HG03139 (cell line): ENCODE measurements at regions not wholly inside any gene's neighbourhood (a gene's known extent, or its start where the extent isn't known, plus 50 kb on each side); places are given as distances from the start of the nearest gene placed in this dataset.
"Not testable (repeated sequence)": the region's sequence is repeated elsewhere in the genome, so short reads cannot be mapped to it uniquely, and the experiment has no call there.

ENCODE experiments used
- ATAC-seq: cut with Tn5 transposase; IDR thresholded peaks from one replicate; pipeline ENCODE4 v1.9.1; 2021; ENCODE audit not compliant: unreplicated experiment

DNA sequence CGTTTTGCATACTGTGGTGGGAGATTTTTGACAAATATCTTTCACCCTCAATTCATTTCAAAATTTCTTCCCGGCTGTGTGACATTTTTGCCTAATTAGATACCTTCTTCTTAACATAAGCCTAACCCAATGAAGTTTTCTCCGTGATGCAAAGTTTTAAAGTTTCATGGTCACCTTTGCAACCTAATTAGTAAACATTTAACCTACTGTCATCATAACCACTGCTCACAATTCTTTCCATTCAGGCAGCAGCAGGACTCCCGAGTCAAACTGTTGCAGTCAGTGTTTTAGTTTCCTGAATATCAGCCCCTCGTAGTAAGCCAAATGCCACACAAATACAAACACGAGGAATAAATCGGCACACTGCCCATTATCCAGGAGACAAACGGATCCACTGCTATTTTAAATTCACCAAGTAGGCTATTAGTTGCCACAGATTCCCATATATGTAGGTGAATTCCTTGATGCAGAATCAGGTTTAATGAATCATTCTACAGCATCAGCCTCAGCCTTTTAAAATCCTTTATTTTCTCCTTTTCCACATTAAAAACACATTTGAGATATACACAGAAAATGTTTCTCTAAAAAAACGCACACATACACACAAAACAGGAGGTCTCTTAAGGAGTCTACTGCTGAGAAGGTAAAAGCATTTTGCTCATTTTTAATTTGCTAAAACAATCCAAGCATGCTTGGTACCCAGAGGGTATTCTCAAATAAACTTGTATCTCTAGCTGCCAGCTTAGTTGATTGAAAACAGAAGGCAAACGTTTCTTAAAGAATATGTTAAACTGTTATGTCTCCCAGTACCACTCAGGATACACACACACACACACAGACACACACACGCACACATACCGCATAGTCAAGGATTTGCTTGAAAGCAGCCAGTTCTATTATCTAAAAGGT is 106.5 kb upstream of the KCTD1 start:
- no peak for ATAC-seq

GRCh38 chr18:26653943-26654615 is 105.7 kb upstream of the KCTD1 start:
- ATAC-seq = no peak

DNA sequence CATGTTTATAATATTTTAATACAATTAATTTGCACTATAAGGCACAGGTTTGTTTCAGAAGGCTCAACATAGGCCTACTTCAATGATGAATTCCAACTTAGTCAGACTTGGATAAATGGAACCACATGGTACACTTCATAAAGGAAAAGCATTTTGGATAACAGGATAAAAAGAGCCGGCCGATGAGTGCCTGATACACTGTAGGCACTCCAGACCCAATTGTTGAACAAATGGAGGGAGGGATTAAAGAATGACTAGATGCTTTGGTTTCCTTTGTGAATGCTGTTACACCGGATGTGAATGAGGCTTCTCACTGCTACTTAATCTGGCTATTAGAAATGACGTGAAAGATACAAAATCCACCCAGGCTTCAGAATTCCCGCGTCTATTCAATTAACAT is 104.1 kb upstream of the KCTD1 start:
- ATAC-seq = no peak

DNA sequence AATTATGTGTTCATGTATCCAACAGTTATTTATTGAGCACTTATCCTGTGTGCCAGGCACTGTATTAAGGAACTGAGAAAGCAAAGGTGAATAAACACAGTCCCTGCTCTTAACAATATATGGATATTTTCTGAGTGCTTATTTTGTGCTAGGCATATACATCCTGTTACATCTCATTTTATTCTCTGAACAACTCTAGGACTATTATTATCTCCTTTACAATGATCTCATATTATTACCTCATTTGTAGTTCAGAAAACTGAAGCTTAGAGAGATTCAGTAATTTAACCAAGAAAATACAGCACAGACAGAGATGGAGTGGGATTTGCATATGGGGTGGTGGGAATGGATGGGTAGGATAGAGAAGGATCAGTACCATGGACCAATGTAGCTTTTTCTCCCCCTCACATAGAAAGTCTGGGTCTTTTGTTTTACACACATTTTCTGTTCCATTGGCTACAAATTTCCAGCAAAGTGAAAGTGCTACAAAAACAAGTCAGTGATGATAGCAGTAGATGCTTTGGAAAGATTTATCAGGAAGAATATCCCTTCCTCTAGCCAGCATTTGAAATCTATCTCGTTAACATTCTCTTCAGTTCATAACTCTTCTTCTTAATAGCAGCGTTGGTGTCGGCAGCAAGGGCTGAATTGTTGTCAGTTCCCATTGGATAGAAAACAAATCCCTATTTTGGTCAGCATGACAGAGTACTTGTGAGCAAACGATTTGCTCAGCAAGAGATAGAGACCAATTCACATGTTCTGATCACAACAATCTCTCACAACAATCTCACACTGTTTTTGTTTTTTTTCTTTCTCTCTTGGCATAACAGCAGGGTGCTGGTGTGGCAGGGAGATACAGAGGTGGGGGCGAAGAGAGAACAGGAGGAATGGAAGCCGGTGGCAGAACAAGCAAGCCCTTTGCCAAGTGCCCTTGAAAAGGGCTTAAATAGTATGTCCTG is 102.2 kb upstream of the KCTD1 start:
- ATAC-seq = no peak

DNA sequence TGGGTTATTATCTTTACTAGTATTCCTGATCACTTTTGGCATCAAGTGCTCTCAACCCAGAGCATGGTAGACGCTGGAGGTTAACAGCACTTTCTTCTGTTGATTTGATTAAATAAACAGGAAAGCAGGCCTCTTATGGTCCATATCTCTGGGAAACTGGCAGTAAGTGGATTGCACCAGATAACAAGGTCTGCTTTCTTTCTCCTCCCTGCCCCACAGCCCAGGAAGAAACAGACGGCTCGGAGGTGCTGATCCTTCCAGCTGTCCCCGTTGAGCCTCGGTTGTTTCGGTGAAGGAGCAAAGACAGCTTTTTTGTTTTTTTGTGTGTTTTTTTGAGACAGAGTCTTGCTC is 100.8 kb upstream of the KCTD1 start:
- ATAC-seq = no peak

DNA sequence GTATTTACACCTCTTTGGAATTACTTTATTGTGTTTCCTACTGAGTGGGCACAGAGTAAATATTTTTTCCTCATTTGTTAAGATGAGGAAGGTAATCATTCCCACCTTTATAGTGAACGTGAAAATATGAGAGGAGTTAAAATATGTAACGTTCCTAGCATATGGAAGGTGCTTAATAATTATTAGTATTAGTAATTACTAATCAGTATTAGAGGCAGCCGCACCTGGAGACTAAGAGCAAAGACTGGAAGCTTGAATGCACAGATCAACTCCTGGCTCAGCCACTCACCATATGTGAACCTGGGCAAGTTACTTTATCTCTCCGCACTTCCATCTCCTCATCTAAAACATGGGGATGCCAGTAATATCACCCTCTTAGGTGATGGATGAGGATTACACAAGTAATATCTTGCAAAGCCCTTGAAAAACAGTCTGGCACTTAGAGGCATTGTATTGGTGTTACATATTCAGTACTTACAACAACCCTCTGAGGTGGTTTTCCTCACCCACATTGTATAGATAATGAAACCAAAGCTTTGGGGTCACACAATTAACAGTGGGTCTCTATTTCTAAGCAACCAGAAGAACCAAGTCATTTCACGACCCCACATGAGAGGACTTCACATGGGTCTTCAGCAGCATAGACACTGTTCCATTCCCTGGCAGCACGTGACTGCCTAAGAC is 100.3 kb upstream of the KCTD1 start:
- no peak for ATAC-seq

- ATAC-seq = no peak
These were observed 98.5 kb upstream of the KCTD1 start for GRCh38 chr18:26646901-26647300.

DNA sequence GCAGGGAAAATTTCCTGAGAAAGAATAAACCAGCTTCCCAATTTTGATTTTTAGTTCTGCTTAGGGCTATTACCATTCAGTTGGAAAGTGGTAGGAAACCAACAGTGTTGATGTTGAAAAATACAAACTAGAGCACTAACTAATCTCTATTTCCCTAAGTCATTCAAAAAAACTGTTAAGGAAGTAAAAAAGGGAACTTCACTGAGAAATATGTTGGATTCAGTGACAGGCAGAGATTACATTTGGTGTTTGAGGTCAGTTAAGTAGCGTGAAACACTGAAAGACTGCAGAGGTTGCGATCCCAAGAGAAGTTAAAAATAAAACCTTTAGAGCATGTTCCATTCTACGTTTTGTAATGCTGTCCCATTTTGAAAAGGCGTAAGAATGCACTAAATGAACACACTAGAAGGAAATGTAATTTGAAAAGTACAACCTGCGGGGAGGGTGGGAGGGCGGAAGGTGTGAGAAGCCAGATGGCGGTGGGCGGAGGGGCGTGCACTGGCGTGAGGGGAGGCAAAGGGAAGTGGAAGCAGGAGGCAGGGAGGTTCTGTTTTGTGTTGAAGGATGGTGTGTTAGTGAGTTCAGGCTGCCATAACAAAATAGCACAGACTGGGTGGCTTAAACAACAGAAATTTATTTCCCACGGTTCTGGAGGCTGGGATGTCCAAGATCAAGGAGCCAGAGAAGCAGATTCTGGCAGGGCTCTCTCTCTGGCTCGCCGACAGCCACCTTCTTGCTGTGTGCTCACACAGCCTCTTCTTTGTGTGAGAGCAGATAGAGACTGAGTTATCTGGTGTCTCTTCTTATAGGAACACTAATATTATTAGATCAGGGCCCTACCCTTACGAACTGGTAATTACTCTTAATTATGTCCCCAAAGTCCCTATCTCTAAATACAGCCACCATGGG is 94.3 kb upstream of the KCTD1 start:
- ATAC-seq = no peak

- no peak for ATAC-seq
These were observed 92.2 kb upstream of the KCTD1 start for GRCh38 chr18:26640541-26640940.

- no peak for ATAC-seq
These were observed 90.8 kb upstream of the KCTD1 start for GRCh38 chr18:26639149-26639548.

DNA sequence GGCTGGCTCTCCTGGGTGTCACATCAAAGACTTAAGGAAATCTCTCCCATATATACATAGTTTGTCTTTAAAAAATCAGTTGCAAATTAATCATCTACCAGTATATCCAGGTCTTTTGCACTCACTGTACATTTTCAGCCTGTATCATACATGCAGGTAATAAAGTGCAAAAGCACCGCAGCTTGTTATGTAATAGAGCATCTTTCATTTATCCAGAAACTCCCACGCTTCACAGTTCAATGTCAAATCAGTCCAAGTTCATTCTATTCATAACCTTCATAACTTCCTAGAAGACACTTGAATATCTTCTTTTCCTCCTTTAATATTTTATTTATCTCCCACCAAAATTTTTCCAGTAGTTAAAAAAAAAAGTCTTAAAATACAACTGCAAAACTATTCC is 89.6 kb upstream of the KCTD1 start:
- no peak for ATAC-seq

DNA sequence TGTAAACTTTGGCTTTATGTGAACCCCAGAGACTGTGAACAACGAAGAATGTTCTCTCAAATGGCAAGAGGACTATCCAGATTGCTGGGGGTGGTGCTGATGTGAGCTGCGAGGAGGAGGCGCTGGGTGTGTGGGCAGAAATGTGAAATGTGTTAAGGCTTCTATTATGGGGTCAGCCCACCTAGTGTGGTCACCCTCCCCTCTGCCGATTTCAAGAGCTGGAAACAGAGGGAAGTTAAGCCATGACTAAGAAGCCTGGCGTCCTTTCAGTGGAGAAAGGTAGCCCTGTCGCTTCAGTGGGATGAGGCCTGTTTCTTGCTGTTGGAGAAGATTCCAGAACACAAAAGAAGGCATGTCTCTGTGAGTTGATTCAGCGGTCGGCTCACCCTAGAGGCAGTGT is 89.0 kb upstream of the KCTD1 start:
- ATAC-seq = no peak

- ATAC-seq = no peak
These were observed 87.1 kb upstream of the KCTD1 start for GRCh38 chr18:26635466-26635865.

- ATAC-seq = no peak
These were observed 86.3 kb upstream of the KCTD1 start for GRCh38 chr18:26634631-26635030.

GRCh38 chr18:26631135-26631534 is 82.8 kb upstream of the KCTD1 start:
- ATAC-seq = no peak

- ATAC-seq = no peak
These were observed 82.2 kb upstream of the KCTD1 start for GRCh38 chr18:26630596-26630995.

DNA sequence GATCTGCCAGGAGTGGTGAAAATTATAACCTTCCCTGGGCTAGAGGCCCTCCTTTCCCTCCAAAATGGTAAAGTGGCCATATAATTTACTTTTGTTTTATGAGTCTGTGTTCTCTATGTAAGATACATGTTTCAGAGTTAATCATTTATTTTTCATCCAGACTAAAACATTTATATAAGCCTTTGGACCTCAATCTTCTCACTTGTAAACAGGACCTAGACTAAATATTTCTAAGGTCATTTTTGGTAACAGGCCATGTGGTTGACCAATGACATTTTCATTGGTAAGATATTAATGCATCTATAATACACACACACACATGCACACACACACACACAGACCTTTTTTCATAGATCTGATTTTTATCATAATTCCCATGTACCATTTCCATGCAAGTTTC is 79.7 kb upstream of the KCTD1 start:
- ATAC-seq = no peak

DNA sequence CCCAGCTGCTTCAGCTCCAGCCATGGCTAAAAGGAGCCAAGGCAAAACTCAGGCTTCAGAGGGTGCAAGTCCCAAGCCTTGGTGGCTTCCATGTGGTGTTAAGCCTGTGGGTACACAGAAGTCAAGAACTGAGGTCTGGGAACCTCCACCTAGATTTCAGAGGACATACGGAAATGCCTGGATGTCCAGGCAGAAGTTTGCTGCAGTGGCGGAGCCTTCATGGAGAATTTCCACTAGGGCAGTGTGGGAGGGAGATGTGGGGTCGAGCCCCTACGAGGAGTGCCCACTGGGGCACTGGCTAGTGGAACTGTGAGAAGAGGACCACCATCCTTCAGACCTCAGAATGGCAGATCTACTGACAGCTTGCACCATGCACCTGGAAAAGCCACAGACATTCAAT is 76.1 kb upstream of the KCTD1 start:
- ATAC-seq = no peak

DNA sequence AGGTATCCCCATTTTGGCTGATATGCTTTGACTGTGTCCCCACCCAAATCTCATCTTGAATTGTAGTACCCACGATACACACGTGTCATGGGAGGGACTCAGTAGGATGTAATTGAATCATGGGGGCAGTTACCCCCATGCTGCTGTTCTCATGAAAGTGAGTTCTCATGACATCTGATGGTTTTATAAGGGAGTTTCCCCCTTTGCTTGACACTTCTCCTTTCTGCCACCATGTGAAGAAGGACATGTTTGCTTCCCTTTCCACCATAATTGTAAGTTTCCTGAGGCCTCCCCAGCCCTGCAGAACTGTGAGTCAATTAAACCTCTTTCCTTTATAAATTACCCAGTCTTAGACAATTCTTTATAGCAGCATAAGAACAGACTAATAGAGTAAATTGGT is 75.0 kb upstream of the KCTD1 start:
- ATAC-seq = not testable (repeated sequence)
